ENCODE measurements at regions not wholly inside any gene's neighbourhood (a gene's known extent, or its start where the extent isn't known, plus 50 kb on each side); places are given as distances from the start of the nearest gene placed in this dataset.

DNA sequence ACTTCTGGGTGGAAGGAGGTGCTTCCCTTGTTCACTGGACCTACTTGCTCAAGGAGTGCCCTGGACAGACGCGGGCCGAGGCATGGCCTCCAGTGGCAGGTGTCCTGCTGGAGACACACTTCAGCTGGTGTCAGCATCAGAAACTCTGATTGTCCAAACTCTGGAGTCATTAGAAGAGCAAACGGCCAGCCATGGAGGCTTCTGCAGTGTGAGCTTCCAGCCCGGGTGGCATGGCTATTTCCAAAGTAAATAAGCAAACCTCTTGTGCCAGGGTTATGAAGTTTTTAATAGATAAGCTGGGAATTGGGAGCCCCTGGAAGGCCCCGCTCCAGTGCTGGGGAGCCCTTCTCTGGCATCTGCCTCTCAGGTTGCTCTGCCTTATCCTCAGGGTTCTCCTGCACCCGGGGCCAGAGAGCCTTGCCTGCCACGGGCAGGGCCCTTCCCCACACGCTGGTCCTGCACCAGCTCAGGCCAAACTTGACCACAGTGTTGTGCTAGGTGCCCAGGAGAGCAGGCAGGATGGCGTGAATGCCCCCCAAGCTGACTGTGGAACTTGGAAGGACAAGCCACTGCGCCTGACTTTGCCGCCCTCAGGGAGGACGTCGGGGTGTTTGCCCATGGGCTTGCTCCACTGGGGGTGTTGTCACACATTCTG, 285.6 kb downstream of the GADD45G start:
- no peak for DNase-seq (ENCODE audit: low read depth)
- H3K4me3 ChIP-seq (ENCODE audit: low read depth, low read length), result no peak overlapping the region
- TF ChIP-seq, protein P1, sequence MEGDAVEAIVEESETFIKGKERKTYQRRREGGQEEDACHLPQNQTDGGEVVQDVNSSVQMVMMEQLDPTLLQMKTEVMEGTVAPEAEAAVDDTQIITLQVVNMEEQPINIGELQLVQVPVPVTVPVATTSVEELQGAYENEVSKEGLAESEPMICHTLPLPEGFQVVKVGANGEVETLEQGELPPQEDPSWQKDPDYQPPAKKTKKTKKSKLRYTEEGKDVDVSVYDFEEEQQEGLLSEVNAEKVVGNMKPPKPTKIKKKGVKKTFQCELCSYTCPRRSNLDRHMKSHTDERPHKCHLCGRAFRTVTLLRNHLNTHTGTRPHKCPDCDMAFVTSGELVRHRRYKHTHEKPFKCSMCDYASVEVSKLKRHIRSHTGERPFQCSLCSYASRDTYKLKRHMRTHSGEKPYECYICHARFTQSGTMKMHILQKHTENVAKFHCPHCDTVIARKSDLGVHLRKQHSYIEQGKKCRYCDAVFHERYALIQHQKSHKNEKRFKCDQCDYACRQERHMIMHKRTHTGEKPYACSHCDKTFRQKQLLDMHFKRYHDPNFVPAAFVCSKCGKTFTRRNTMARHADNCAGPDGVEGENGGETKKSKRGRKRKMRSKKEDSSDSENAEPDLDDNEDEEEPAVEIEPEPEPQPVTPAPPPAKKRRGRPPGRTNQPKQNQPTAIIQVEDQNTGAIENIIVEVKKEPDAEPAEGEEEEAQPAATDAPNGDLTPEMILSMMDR (IDR thresholded peaks at IDR 0.05; ENCODE audit: insufficient read depth, low read depth, low read length, missing control alignments), result no peak

DNA sequence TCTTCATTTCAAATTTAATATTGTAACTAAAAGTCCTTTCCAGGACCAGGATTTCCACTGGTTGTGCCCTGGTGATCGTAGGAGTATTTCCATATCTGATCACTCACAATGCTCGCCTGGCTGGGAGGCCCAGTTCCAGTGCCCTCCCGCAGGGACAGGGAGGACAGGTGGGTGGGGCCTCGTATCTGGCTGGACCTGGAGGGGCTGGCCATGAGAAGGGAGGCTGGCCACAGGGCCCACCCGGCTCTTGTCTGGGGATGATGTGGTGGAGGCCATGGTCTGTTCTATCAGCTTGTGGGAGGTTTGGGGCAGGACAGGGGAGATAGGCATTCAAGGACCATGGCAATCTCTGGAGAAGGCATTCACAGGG, 286.4 kb downstream of the GADD45G start:
- no peak for DNase-seq (ENCODE audit: low read depth)
- no peak overlapping the region for H3K4me3 ChIP-seq (ENCODE audit: low read depth, low read length)
- TF ChIP-seq, protein P1 (IDR thresholded peaks at IDR 0.05; ENCODE audit: insufficient read depth, low read depth, low read length, missing control alignments), result no peak

DNA sequence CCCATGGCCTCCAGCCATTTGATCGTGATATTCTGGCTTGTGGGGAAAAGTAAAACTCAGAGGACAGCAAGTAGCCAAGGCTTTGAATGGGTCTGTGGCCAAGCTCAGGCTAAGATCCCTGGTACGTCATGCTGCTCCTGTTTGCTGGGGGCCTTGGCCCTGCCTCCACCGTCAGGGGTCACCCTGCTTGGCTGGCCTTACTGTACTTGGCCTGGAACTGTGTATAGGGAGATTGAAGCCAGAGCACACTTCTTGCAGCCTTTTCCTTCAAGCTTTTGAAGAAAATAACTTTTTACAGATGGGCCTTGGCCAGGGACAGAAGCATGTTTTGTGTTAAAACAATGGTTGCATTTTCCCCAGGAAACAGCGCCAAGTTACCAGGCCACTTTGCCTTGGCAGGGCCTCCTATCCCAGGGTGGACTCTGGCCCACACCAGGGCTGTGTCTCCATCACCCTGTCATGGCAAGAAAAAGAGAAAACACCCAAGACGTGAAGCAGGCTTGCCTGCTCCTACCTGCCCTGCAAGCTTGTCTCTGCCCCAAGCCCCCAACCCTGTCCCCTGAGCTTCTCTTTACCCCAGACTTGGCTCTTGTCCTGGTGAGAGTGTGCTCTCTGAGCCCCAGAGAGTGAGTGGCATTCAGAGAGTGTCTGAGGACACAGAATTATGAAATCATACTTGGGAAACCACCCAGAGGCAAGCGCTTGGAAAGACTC, 286.9 kb downstream of the GADD45G start:
- no peak for DNase-seq (ENCODE audit: low read depth)
- TF ChIP-seq, protein P1 (IDR thresholded peaks at IDR 0.05; ENCODE audit: insufficient read depth, low read depth, low read length, missing control alignments), result no peak

GRCh38 chr9:89892920-89893319, 288.1 kb downstream of the GADD45G start:
- DNase-seq (ENCODE audit: low read depth), result no peak
- TF ChIP-seq, protein P1 (IDR thresholded peaks at IDR 0.05; ENCODE audit: insufficient read depth, low read depth, low read length, missing control alignments), result no peak
- H3K4me3 ChIP-seq (ENCODE audit: low read depth, low read length), result no peak overlapping the region

More for the DNA sequence above, 286.9 kb downstream of the GADD45G start:
- no peak overlapping the region for H3K4me3 ChIP-seq (ENCODE audit: low read depth, low read length)

DNA sequence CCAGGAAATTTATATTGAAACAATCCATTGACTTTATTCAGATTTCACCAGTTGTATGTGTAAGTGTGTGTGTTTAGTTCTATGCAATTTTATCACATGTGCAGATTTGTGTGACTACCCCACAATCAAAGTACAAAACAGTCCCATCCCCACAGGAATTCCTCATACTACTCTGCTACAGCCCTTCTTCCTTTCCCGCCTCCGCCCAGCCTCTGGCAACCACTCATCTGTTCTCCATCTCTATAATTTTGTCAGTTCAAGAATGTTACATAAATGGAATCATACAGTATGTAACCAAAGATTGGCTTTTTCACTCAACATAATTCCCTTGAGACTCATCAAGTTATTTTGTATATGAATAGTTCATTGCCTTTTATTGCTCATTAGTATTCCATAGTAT, 289.1 kb downstream of the GADD45G start:
- TF ChIP-seq, protein P1 (IDR thresholded peaks at IDR 0.05; ENCODE audit: insufficient read depth, low read depth, low read length, missing control alignments), result no peak
- no peak for DNase-seq (ENCODE audit: low read depth)
- no peak overlapping the region for H3K4me3 ChIP-seq (ENCODE audit: low read depth, low read length)

GRCh38 chr9:89896806-89897340, 292.1 kb downstream of the GADD45G start:
- H3K4me3 ChIP-seq (ENCODE audit: low read depth, low read length), result no peak overlapping the region
- no peak for DNase-seq (ENCODE audit: low read depth)
- TF ChIP-seq, protein P1 (IDR thresholded peaks at IDR 0.05; ENCODE audit: insufficient read depth, low read depth, low read length, missing control alignments), result no peak

Data from GM12865 (cell line).